ENCODE measurements at regions not wholly inside any gene's neighbourhood (a gene's known extent, or its start where the extent isn't known, plus 50 kb on each side); places are given as distances from the start of the nearest gene placed in this dataset.

- TF ChIP-seq CTCF (IDR thresholded peaks at IDR 0.05; ENCODE audit: low read depth, low read length, missing input control) (no peak), GABPA (IDR thresholded peaks at IDR 0.05 in 1 of 2, conservative IDR thresholded peaks at IDR 0.05 in 1 of 2) (no peak), SP1 (IDR thresholded peaks at IDR 0.05) (no peak), JUND (IDR thresholded peaks at IDR 0.05) (no peak), FOXA1 (IDR thresholded peaks at IDR 0.05) (no peak)
Measured at GRCh38 chrY:11334151-11334550, 1366.9 kb upstream of the USP9Y start (continued).

Measured in liver (tissue), 3 donors.